PC-3 (cell line): ENCODE measurements at regions not wholly inside any gene's neighbourhood (a gene's known extent, or its start where the extent isn't known, plus 50 kb on each side); places are given as distances from the start of the nearest gene placed in this dataset.

Experiments used
- EZH2 ChIP-seq: fragments of 300-600 bp; sonication (generic); IDR thresholded peaks from one replicate; pipeline ENCODE4 v1.6.1; 2017; ENCODE audit warnings: antibody characterized with exemption, mild to moderate bottlenecking, low read length; ENCODE audit not compliant: unreplicated experiment
- TF ChIP-seq, protein P1 (sequence below): fragments of 300-600 bp; sonication (generic); conservative IDR thresholded peaks from 2 replicates; pipeline ENCODE4 v1.5.1; 2017; ENCODE audit warnings: antibody characterized with exemption, low read depth, mild to moderate bottlenecking, low read length

DNA sequence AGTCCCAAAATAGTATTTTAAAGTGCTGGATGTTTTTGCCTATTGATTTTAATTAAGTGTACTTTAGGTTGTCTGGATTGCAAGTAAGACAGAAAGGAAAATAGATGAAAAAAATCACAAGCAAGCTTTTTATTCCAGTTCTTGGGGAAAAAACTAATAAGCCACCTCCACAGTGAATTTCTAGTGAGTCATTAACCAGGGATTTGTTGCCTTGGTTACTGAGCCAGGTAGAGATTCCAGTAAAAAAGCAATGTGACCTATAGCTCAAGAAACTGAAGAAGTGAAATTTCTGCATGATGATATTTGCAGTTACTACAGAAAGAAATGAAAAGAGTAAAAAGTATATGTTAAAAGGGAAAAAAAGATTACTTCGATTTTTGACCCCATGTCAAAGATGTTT is 160.6 kb downstream of the METTL4 start:
- TF ChIP-seq, protein P1, sequence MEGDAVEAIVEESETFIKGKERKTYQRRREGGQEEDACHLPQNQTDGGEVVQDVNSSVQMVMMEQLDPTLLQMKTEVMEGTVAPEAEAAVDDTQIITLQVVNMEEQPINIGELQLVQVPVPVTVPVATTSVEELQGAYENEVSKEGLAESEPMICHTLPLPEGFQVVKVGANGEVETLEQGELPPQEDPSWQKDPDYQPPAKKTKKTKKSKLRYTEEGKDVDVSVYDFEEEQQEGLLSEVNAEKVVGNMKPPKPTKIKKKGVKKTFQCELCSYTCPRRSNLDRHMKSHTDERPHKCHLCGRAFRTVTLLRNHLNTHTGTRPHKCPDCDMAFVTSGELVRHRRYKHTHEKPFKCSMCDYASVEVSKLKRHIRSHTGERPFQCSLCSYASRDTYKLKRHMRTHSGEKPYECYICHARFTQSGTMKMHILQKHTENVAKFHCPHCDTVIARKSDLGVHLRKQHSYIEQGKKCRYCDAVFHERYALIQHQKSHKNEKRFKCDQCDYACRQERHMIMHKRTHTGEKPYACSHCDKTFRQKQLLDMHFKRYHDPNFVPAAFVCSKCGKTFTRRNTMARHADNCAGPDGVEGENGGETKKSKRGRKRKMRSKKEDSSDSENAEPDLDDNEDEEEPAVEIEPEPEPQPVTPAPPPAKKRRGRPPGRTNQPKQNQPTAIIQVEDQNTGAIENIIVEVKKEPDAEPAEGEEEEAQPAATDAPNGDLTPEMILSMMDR = no peak
- TF ChIP-seq EZH2 = no peak
